Fibroblast of lung (primary cell): ENCODE measurements at regions not wholly inside any gene's neighbourhood (a gene's known extent, or its start where the extent isn't known, plus 50 kb on each side); places are given as distances from the start of the nearest gene placed in this dataset.

Source experiments
- DNase-seq, 2 donors: peaks; one replicate each; pipeline versions ENCODE4 v3.0.0 to v3.0.0-alpha.2; 2010; ENCODE audit warnings: low read depth in 2 of 2
- H2AFZ ChIP-seq: 2 replicates; pipeline ENCODE4 v1.5.1; 2012; ENCODE audit warnings: low read length, control low read depth, inconsistent platforms
- H3K27ac ChIP-seq: 2 replicates; pipeline ENCODE4 v1.5.1; 2011; ENCODE audit warnings: low read length, control low read depth; ENCODE audit not compliant: insufficient read depth
- H3K27me3 ChIP-seq: 2 replicates; pipeline ENCODE4 v1.5.1; 2011; ENCODE audit warnings: mild to moderate bottlenecking, low read length; ENCODE audit not compliant: control insufficient read depth, insufficient read depth
- H3K36me3 ChIP-seq: 2 replicates; pipeline ENCODE4 v1.5.1; 2011; ENCODE audit warnings: low read length; ENCODE audit not compliant: control insufficient read depth, insufficient read depth
- H3K4me1 ChIP-seq: 2 replicates; pipeline ENCODE4 v1.5.1; 2011; ENCODE audit warnings: low read length; ENCODE audit not compliant: control insufficient read depth, insufficient read depth; ENCODE audit errors: extremely low read depth
- H3K4me2 ChIP-seq: 2 replicates; pipeline ENCODE4 v1.5.1; 2011; ENCODE audit warnings: low read length, control low read depth; ENCODE audit not compliant: insufficient read depth; ENCODE audit errors: extremely low read depth
- H3K4me3 ChIP-seq, 4 experiments: fragments of 200-600 bp in 1 of 4; sonication (generic) in 1 of 4; replicated peaks in 1 of 4; 2 replicates each; pipeline ENCODE4 v1.5.1; 2011 to 2016; ENCODE audit warnings: low read length in 4 of 4, low read depth in 3 of 4, mild to moderate bottlenecking in 3 of 4, control low read depth in 2 of 4, inconsistent platforms in 1 of 4, mixed read lengths in 1 of 4; ENCODE audit not compliant: insufficient read depth in 1 of 4; ENCODE audit errors: control extremely low read depth in 1 of 4
- H3K79me2 ChIP-seq: 2 replicates; pipeline ENCODE4 v1.5.1; 2012; ENCODE audit warnings: mild to moderate bottlenecking, low read length, inconsistent platforms; ENCODE audit not compliant: control insufficient read depth, insufficient read depth
- H3K9ac ChIP-seq: 2 replicates; pipeline ENCODE4 v1.5.1; 2011; ENCODE audit warnings: mild to moderate bottlenecking, low read length, control low read depth; ENCODE audit not compliant: insufficient read depth
- H3K9me3 ChIP-seq: 2 replicates; pipeline ENCODE4 v1.5.1; 2012; ENCODE audit warnings: low read depth, low read length; ENCODE audit not compliant: control insufficient read depth, insufficient read depth
- H4K20me1 ChIP-seq: 2 replicates; pipeline ENCODE4 v1.5.1; 2011; ENCODE audit warnings: low read length; ENCODE audit not compliant: control insufficient read depth, insufficient read depth; ENCODE audit errors: extremely low read depth
- EZH2 ChIP-seq: IDR thresholded peaks from 2 replicates; pipeline ENCODE4 v1.5.1; 2012; ENCODE audit warnings: low read length, control low read depth, mild to moderate bottlenecking; ENCODE audit errors: missing control alignments
- TF ChIP-seq, protein P1 (sequence below), 2 donors: IDR thresholded peaks in 1 of 2; conservative IDR thresholded peaks in 1 of 2; 1 replicate in 1 of 2; 2 replicates in 1 of 2; pipeline ENCODE4 v1.5.1; 2011 to 2012; ENCODE audit warnings: low read length in 2 of 2, control low read depth in 1 of 2, inconsistent platforms in 1 of 2, low read depth in 1 of 2, mild to moderate bottlenecking in 1 of 2

DNA sequence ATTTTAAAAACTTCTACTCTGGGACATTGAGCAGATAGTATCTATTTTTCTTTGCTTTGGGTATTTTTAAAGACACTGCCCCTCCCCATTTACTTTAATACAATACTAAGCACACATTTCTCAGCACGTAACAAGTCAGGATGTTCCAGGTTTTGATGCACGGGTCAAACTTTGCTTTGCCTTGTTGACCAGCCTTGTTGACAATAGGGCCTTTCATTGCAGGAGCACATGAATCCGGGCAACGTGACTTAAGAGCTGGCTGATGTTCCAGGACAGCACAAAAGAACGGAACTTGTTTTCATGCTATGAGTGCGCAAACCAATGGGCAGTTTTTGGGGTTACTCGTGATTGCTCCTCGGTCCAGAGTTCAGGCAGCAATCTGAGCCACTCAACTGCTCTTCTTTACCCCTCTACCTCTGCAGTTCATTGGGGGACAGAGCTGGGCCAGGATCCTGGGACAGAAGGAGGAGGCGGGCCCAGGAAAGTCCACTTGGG lies 78.6 kb upstream of the SLC22A16 start:
- Histone ChIP-seq H3K27me3 (no peaks in the 10 kb centered on the region), H3K79me2 (no peaks in the 10 kb centered on the region), H2AFZ (no peak overlapping the region), H3K27ac (no peak overlapping the region), H3K9ac (no peak overlapping the region), H3K4me1 (no peaks in the 10 kb centered on the region), H3K36me3 (no peaks in the 10 kb centered on the region), H4K20me1 (no peaks in the 10 kb centered on the region), H3K9me3 (no peaks in the 10 kb centered on the region), H3K4me2 (no peak overlapping the region), H3K4me3 (no peak overlapping the region)
- DNase-seq, result no peak
- no peak for TF ChIP-seq EZH2
- TF ChIP-seq, protein P1, sequence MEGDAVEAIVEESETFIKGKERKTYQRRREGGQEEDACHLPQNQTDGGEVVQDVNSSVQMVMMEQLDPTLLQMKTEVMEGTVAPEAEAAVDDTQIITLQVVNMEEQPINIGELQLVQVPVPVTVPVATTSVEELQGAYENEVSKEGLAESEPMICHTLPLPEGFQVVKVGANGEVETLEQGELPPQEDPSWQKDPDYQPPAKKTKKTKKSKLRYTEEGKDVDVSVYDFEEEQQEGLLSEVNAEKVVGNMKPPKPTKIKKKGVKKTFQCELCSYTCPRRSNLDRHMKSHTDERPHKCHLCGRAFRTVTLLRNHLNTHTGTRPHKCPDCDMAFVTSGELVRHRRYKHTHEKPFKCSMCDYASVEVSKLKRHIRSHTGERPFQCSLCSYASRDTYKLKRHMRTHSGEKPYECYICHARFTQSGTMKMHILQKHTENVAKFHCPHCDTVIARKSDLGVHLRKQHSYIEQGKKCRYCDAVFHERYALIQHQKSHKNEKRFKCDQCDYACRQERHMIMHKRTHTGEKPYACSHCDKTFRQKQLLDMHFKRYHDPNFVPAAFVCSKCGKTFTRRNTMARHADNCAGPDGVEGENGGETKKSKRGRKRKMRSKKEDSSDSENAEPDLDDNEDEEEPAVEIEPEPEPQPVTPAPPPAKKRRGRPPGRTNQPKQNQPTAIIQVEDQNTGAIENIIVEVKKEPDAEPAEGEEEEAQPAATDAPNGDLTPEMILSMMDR (conservative IDR thresholded peaks at IDR 0.05 in 1 of 2, IDR thresholded peaks at IDR 0.05 in 1 of 2; ENCODE audit: low read depth in 1 of 2, low read length in 2 of 2), result no peak

- no peak overlapping the region for H3K4me2 ChIP-seq
- H3K79me2 ChIP-seq, result no peaks in the 10 kb centered on the region
- H3K27me3 ChIP-seq, result no peaks in the 10 kb centered on the region
- no peaks in the 10 kb centered on the region for H3K4me1 ChIP-seq
- H3K9me3 ChIP-seq, result no peaks in the 10 kb centered on the region
- no peak for TF ChIP-seq EZH2
- TF ChIP-seq, protein P1 (conservative IDR thresholded peaks at IDR 0.05 in 1 of 2, IDR thresholded peaks at IDR 0.05 in 1 of 2; ENCODE audit: low read depth in 1 of 2, low read length in 2 of 2), result no peak
- no peak overlapping the region for H3K27ac ChIP-seq
- H4K20me1 ChIP-seq, result no peaks in the 10 kb centered on the region
- H3K9ac ChIP-seq, result no peak overlapping the region
- no peaks in the 10 kb centered on the region for H3K36me3 ChIP-seq
- no peak overlapping the region for H2AFZ ChIP-seq
- DNase-seq, result no peak
- H3K4me3 ChIP-seq, result no peak overlapping the region
Observed at GRCh38 chr6:110554441-110554840, 78.0 kb upstream of the SLC22A16 start.

DNA sequence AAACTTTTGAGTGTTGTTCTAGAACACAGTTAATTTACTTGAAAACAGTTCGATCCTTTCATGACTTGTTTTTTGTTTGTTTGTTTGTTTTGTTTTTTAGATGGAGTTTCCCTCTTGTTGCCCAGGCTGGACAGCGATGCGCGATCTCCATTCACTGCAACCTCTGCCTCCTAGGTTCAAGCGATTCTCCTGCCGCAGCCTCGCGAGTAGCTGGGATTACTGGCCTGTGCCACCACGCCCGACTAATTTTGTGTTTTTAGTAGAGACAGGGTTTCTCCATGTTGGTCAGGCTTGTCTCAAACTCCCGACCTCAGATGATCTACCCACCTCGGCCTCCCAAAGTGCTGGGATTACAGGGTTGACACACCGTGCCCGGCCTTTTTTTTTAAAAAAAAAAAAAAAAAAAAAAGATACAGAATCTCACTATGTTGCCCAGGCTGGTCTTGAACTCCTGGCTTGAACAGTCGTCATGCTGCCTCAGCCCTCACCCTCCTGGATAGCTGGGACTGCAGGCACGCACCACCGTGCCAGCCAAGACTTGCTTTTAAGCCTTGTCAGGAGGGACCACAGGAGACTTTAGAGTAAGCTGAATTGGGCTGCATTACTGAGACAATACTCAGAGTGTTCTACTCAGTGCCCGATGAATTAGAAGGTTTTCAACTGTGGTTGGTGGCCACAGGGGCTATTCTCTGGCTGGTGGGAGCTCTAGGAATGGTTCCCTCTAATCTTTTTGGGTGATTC lies 76.7 kb upstream of the SLC22A16 start:
- no peaks in the 10 kb centered on the region for H3K79me2 ChIP-seq
- H3K9me3 ChIP-seq, result no peaks in the 10 kb centered on the region
- H3K27me3 ChIP-seq, result no peaks in the 10 kb centered on the region

More for the DNA sequence above, 76.7 kb upstream of the SLC22A16 start:
- no peak overlapping the region for H3K27ac ChIP-seq
- no peak overlapping the region for H3K4me2 ChIP-seq
- H3K4me3 ChIP-seq, result no peak overlapping the region
- TF ChIP-seq, protein P1 (conservative IDR thresholded peaks at IDR 0.05 in 1 of 2, IDR thresholded peaks at IDR 0.05 in 1 of 2; ENCODE audit: low read depth in 1 of 2, low read length in 2 of 2), result no peak
- no peak for TF ChIP-seq EZH2
- H3K9ac ChIP-seq, result no peak overlapping the region
- DNase-seq, result no peak
- no peaks in the 10 kb centered on the region for H3K4me1 ChIP-seq
- H4K20me1 ChIP-seq, result no peaks in the 10 kb centered on the region
- H3K36me3 ChIP-seq, result no peaks in the 10 kb centered on the region
- H2AFZ ChIP-seq, result no peak overlapping the region
